CD14-positive monocyte (primary cell): ENCODE measurements at regions not wholly inside any gene's neighbourhood (a gene's known extent, or its start where the extent isn't known, plus 50 kb on each side); places are given as distances from the start of the nearest gene placed in this dataset.

Experiments used
- DNase-seq, 3 donors: peaks; one replicate each; pipeline ENCODE4 v3.0.0-alpha.2; 2011 to 2022
- H2AFZ ChIP-seq: 2 replicates; pipeline ENCODE4 v1.6.0; 2012; ENCODE audit warnings: mild to moderate bottlenecking, low read depth, low read length, inconsistent platforms; ENCODE audit not compliant: insufficient read depth, poor library complexity, severe bottlenecking
- H3K27ac ChIP-seq, 2 donors: 1 replicate in 1 of 2; 2 replicates in 1 of 2; pipeline ENCODE4 v1.5.1; 2012 to 2013; ENCODE audit warnings: low read length in 2 of 2, control low read depth in 1 of 2, inconsistent platforms in 1 of 2, low read depth in 1 of 2, mild to moderate bottlenecking in 1 of 2
- H3K27me3 ChIP-seq, 2 donors: one replicate each; pipeline versions ENCODE4 v1.6.0 to v1.6.1; 2011 to 2013; ENCODE audit warnings: low read length in 2 of 2; ENCODE audit not compliant: control insufficient read depth in 2 of 2, insufficient read depth in 2 of 2
- H3K36me3 ChIP-seq, 2 donors: replicated peaks in 1 of 2; 1 replicate in 1 of 2; 2 replicates in 1 of 2; pipeline versions ENCODE4 v1.5.1 to v1.6.1; 2012 to 2013; ENCODE audit warnings: low read length in 2 of 2, control low read depth in 1 of 2, inconsistent platforms in 1 of 2, mild to moderate bottlenecking in 1 of 2; ENCODE audit not compliant: insufficient read depth in 2 of 2, control insufficient read depth in 1 of 2
- H3K4me1 ChIP-seq, 2 donors: 1 replicate in 1 of 2; 2 replicates in 1 of 2; pipeline versions ENCODE4 v1.5.1 to v1.6.1; 2012 to 2013; ENCODE audit warnings: low read length in 2 of 2, control low read depth in 1 of 2, inconsistent platforms in 1 of 2, mild to moderate bottlenecking in 1 of 2, moderate library complexity in 1 of 2; ENCODE audit not compliant: insufficient read depth in 2 of 2, control insufficient read depth in 1 of 2
- H3K4me2 ChIP-seq: replicated peaks from 2 replicates; pipeline ENCODE3; 2012; ENCODE audit warnings: low read length, moderate library complexity, mild to moderate bottlenecking; ENCODE audit not compliant: poor library complexity, severe bottlenecking; ENCODE audit errors: extremely low read depth
- H3K4me3 ChIP-seq, 3 experiments: fragments of 200-600 bp in 1 of 3; sonication (generic) in 1 of 3; replicated peaks in 1 of 3; 1 replicate in 2 of 3; 2 replicates in 1 of 3; pipeline ENCODE4 v1.5.1; 2011 to 2013; ENCODE audit warnings: low read length in 3 of 3, mild to moderate bottlenecking in 3 of 3, control low read depth in 2 of 3, low read depth in 2 of 3, inconsistent platforms in 1 of 3, moderate library complexity in 1 of 3
- H3K79me2 ChIP-seq: 2 replicates; pipeline ENCODE4 v1.6.0; 2012; ENCODE audit warnings: mild to moderate bottlenecking, control low read depth, inconsistent platforms, low read length, moderate library complexity; ENCODE audit not compliant: insufficient read depth
- H3K9ac ChIP-seq: 2 replicates; pipeline ENCODE4 v1.6.0; 2017; ENCODE audit warnings: low read length, mild to moderate bottlenecking; ENCODE audit not compliant: insufficient read depth, poor library complexity, severe bottlenecking
- H3K9me3 ChIP-seq, 2 donors: replicated peaks in 1 of 2; 1 replicate in 1 of 2; 2 replicates in 1 of 2; pipeline versions ENCODE4 v1.5.1 to v1.6.1; 2012 to 2013; ENCODE audit warnings: low read length in 2 of 2, control low read depth in 1 of 2; ENCODE audit not compliant: control insufficient read depth in 1 of 2, insufficient read depth in 1 of 2
- H4K20me1 ChIP-seq: 2 replicates; pipeline ENCODE4 v1.6.0; 2012; ENCODE audit warnings: mild to moderate bottlenecking, low read length, control low read depth, moderate library complexity; ENCODE audit not compliant: insufficient read depth
- H3K27ac Mint-ChIP-seq, 7 donors: one replicate each; pipeline ENCODE4 v1.8.0; 2020; ENCODE audit warnings: mild to moderate bottlenecking in 7 of 7, mixed read lengths in 7 of 7, moderate library complexity in 6 of 7, inconsistent platforms in 2 of 7
- H3K27me3 Mint-ChIP-seq, 3 donors: one replicate each; pipeline ENCODE4 v1.8.0; 2021 to 2022; ENCODE audit warnings: low read depth in 3 of 3, mild to moderate bottlenecking in 3 of 3, mixed read lengths in 3 of 3, moderate library complexity in 3 of 3, inconsistent platforms in 1 of 3
- H3K36me3 Mint-ChIP-seq, 2 donors: one replicate each; pipeline ENCODE4 v1.8.0; 2020; ENCODE audit warnings: mixed read lengths in 2 of 2, inconsistent platforms in 1 of 2, mild to moderate bottlenecking in 1 of 2
- H3K4me1 Mint-ChIP-seq: one replicate; pipeline ENCODE4 v1.8.0; 2020; ENCODE audit warnings: mild to moderate bottlenecking, mixed read lengths
- H3K4me3 Mint-ChIP-seq, 2 donors: one replicate each; pipeline ENCODE4 v1.8.0; 2020; ENCODE audit warnings: mild to moderate bottlenecking in 2 of 2, mixed read lengths in 2 of 2, moderate library complexity in 1 of 2
- H3K9me3 Mint-ChIP-seq, 7 donors: one replicate each; pipeline ENCODE4 v1.8.0; 2020 to 2022; ENCODE audit warnings: mixed read lengths in 7 of 7, mild to moderate bottlenecking in 6 of 7, moderate library complexity in 6 of 7, inconsistent platforms in 2 of 7
- CTCF ChIP-seq: fragments of 200-600 bp; IDR thresholded peaks from one replicate; pipeline ENCODE4 v1.8.0; 2022; ENCODE audit warnings: antibody characterized with exemption, mild to moderate bottlenecking
- WGBS: methylation state at CpG from one replicate; pipeline ENCODE4 v1.1.5; 2013; ENCODE audit warnings: missing lambda C conversion rate; ENCODE audit not compliant: insufficient coverage; 5-methylcytosine and 5-hydroxymethylcytosine counted together
- intact Hi-C, 2 donors: fragments of 100-400 bp; cut with micrococcal nuclease; formaldehyde crosslinking; loops; one replicate each; pipeline versions ENCODE4 v1.15.0 to v1.15.1; 2023

- peaks cover 0 to 14% of the 10 kb centered on the region in 2 donors for H3K9me3 ChIP-seq
- no peak overlapping the region for H3K4me3 Mint-ChIP-seq
- no peaks in the 10 kb centered on the region for H4K20me1 ChIP-seq
- no CpG with 5 or more reads among the region's 3 CpGs for WGBS
- no peaks in the 10 kb centered on the region for H3K27me3 Mint-ChIP-seq
- peaks cover 0 to 2% of the 10 kb centered on the region in 2 donors for H3K36me3 Mint-ChIP-seq
- no peak overlapping the region for H3K27ac ChIP-seq
- intact Hi-C loops: no loop called here
- H3K4me2 ChIP-seq: peak overlapping the region; percentile 2
- no peaks in the 10 kb centered on the region for H3K79me2 ChIP-seq
- DNase-seq: no peak
- peaks cover 0 to 20% (median 9%) of the 10 kb centered on the region in 7 donors for H3K9me3 Mint-ChIP-seq
- H3K4me3 ChIP-seq: no peak overlapping the region
- peaks cover 28% of the 10 kb centered on the region for H3K4me1 Mint-ChIP-seq
- H3K9ac ChIP-seq: no peak overlapping the region
- H3K4me1 ChIP-seq: peaks cover 26 to 29% of the 10 kb centered on the region in 2 donors
- H3K36me3 ChIP-seq: no peaks in the 10 kb centered on the region
- peak overlapping the region in 3 of 7 donors; percentile 6 to 45 (median 10) for H3K27ac Mint-ChIP-seq
- H3K27me3 ChIP-seq: no peaks in the 10 kb centered on the region
- no peak for TF ChIP-seq CTCF
- H2AFZ ChIP-seq: no peak overlapping the region
Observed at GRCh38 chr5:173670130-173670651, 53.7 kb upstream of the BOD1 start.

GRCh38 chr5:173670791-173671120 lies 54.3 kb upstream of the BOD1 start:
- Histone ChIP-seq H3K27ac (no peak overlapping the region), H3K4me2 (no peak overlapping the region), H3K4me3 (no peak overlapping the region)

More at GRCh38 chr5:173670791-173671120, 54.3 kb upstream of the BOD1 start:
- 90% methylated on average over 11 of the region's 12 CpGs for WGBS
- no peak for TF ChIP-seq CTCF
- Histone ChIP-seq H3K9ac (no peak overlapping the region), H3K79me2 (no peaks in the 10 kb centered on the region), H3K9me3 (peaks cover 0 to 20% of the 10 kb centered on the region in 2 donors), H3K4me1 (peaks cover 26 to 29% of the 10 kb centered on the region in 2 donors), H4K20me1 (no peaks in the 10 kb centered on the region), H3K27me3 (no peaks in the 10 kb centered on the region), H2AFZ (no peak overlapping the region), H3K36me3 (no peaks in the 10 kb centered on the region)
- Mint-ChIP-seq H3K27ac (no peak overlapping the region), H3K9me3 (peaks cover 0 to 23% (median 12%) of the 10 kb centered on the region in 7 donors), H3K27me3 (no peaks in the 10 kb centered on the region), H3K36me3 (peaks cover 0 to 2% of the 10 kb centered on the region in 2 donors), H3K4me3 (no peak overlapping the region), H3K4me1 (peaks cover 28% of the 10 kb centered on the region)
- DNase-seq: no peak
- intact Hi-C loops: no loop called here
